ENCODE measurements at regions not wholly inside any gene's neighbourhood (a gene's known extent, or its start where the extent isn't known, plus 50 kb on each side); places are given as distances from the start of the nearest gene placed in this dataset.

- H3K79me2 ChIP-seq (ENCODE audit: insufficient read depth, low read depth, low read length) = no peaks in the 10 kb centered on the region
- H3K9me2 ChIP-seq (ENCODE audit: insufficient read depth, low read length) = no peaks in the 10 kb centered on the region
- no peaks in the 10 kb centered on the region for H3K36me3 ChIP-seq (ENCODE audit: insufficient read depth, low read length)
- no peak for DNase-seq (ENCODE audit: low spot score)
- BruUV-seq (replicated peaks) = no TSS peak
- H4K20me1 ChIP-seq (ENCODE audit: insufficient read depth, low read length) = no peaks in the 10 kb centered on the region
- no peak overlapping the region for H2AFZ ChIP-seq (ENCODE audit: low read length)
- intact Hi-C loops (cut with micrococcal nuclease; ENCODE audit: unreplicated experiment) = no loop called here
- no peak overlapping the region for H3K27ac ChIP-seq (ENCODE audit: low read depth, low read length, poor library complexity, severe bottlenecking)
- no peaks in the 10 kb centered on the region for H3K9me3 ChIP-seq (ENCODE audit: low read length)
- TF ChIP-seq, protein P1, sequence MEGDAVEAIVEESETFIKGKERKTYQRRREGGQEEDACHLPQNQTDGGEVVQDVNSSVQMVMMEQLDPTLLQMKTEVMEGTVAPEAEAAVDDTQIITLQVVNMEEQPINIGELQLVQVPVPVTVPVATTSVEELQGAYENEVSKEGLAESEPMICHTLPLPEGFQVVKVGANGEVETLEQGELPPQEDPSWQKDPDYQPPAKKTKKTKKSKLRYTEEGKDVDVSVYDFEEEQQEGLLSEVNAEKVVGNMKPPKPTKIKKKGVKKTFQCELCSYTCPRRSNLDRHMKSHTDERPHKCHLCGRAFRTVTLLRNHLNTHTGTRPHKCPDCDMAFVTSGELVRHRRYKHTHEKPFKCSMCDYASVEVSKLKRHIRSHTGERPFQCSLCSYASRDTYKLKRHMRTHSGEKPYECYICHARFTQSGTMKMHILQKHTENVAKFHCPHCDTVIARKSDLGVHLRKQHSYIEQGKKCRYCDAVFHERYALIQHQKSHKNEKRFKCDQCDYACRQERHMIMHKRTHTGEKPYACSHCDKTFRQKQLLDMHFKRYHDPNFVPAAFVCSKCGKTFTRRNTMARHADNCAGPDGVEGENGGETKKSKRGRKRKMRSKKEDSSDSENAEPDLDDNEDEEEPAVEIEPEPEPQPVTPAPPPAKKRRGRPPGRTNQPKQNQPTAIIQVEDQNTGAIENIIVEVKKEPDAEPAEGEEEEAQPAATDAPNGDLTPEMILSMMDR (conservative IDR thresholded peaks at IDR 0.05; ENCODE audit: low read length) = no peak
- no peak for TF ChIP-seq EZH2phosphoT487 (IDR thresholded peaks at IDR 0.05; ENCODE audit: borderline replicate concordance, low read depth, low read length)
- ChIA-PET POLR2A (interaction anchor here (0.6 to 0.7 kb wide), 2 partner anchors 12 to 126 kb away, joined by 3 read pairs; no protein-coding TSS in a partner anchor), CTCF (ENCODE audit: unreplicated experiment) (no interaction called here)
- H3K4me2 ChIP-seq (ENCODE audit: low read length) = no peak overlapping the region
- H3K4me3 ChIP-seq (ENCODE audit: low read depth, low read length, poor library complexity, severe bottlenecking) = no peak overlapping the region
- no peaks in the 10 kb centered on the region for H3K4me1 ChIP-seq (ENCODE audit: insufficient read depth, low read length, poor library complexity, severe bottlenecking)
Measured at GRCh38 chr6:8238773-8239683, 136.7 kb upstream of the EEF1E1 start.

- BruUV-seq (replicated peaks) = no TSS peak
- CTCF ChIA-PET (ENCODE audit: unreplicated experiment) = no interaction called here
- Histone ChIP-seq H2AFZ (ENCODE audit: low read length) (no peak overlapping the region), H3K36me3 (ENCODE audit: insufficient read depth, low read length) (no peaks in the 10 kb centered on the region), H3K9me3 (ENCODE audit: low read length) (no peaks in the 10 kb centered on the region), H4K20me1 (ENCODE audit: insufficient read depth, low read length) (no peaks in the 10 kb centered on the region), H3K79me2 (ENCODE audit: insufficient read depth, low read depth, low read length) (no peaks in the 10 kb centered on the region), H3K9me2 (ENCODE audit: insufficient read depth, low read length) (no peaks in the 10 kb centered on the region), H3K4me1 (ENCODE audit: insufficient read depth, low read length, poor library complexity, severe bottlenecking) (no peaks in the 10 kb centered on the region), H3K4me2 (ENCODE audit: low read length) (no peak overlapping the region), H3K27ac (ENCODE audit: low read depth, low read length, poor library complexity, severe bottlenecking) (no peak overlapping the region), H3K4me3 (ENCODE audit: low read depth, low read length, poor library complexity, severe bottlenecking) (no peak overlapping the region)
- intact Hi-C loops (cut with micrococcal nuclease; ENCODE audit: unreplicated experiment) = no loop called here
- DNase-seq (ENCODE audit: low spot score) = no peak
- TF ChIP-seq EZH2phosphoT487 (IDR thresholded peaks at IDR 0.05; ENCODE audit: borderline replicate concordance, low read depth, low read length) = no peak
- TF ChIP-seq, protein P1 (conservative IDR thresholded peaks at IDR 0.05; ENCODE audit: low read length) = no peak
- POLR2A ChIA-PET = interaction anchor here (0.9 kb wide), 1 partner anchor 9 kb away, joined by 3 read pairs; no protein-coding TSS in a partner anchor
Measured at GRCh38 chr6:8237668-8238067, 135.3 kb upstream of the EEF1E1 start.

GRCh38 chr6:8236956-8237355 is 134.6 kb upstream of the EEF1E1 start:
- no TSS peak for BruUV-seq (replicated peaks)

More at GRCh38 chr6:8236956-8237355, 134.6 kb upstream of the EEF1E1 start:
- H3K79me2 ChIP-seq (ENCODE audit: insufficient read depth, low read depth, low read length) = no peaks in the 10 kb centered on the region
- H3K9me2 ChIP-seq (ENCODE audit: insufficient read depth, low read length) = no peaks in the 10 kb centered on the region
- no peak overlapping the region for H3K4me2 ChIP-seq (ENCODE audit: low read length)
- H2AFZ ChIP-seq (ENCODE audit: low read length) = no peak overlapping the region
- no peak overlapping the region for H3K4me3 ChIP-seq (ENCODE audit: low read depth, low read length, poor library complexity, severe bottlenecking)
- CTCF ChIA-PET (ENCODE audit: unreplicated experiment) = no interaction called here
- H3K4me1 ChIP-seq (ENCODE audit: insufficient read depth, low read length, poor library complexity, severe bottlenecking) = no peaks in the 10 kb centered on the region
- DNase-seq (ENCODE audit: low spot score) = no peak
- TF ChIP-seq, protein P1 (conservative IDR thresholded peaks at IDR 0.05; ENCODE audit: low read length) = no peak
- no peak for TF ChIP-seq EZH2phosphoT487 (IDR thresholded peaks at IDR 0.05; ENCODE audit: borderline replicate concordance, low read depth, low read length)
- no peaks in the 10 kb centered on the region for H3K36me3 ChIP-seq (ENCODE audit: insufficient read depth, low read length)
- intact Hi-C loops (cut with micrococcal nuclease; ENCODE audit: unreplicated experiment) = no loop called here
- POLR2A ChIA-PET = no interaction called here
- no peaks in the 10 kb centered on the region for H4K20me1 ChIP-seq (ENCODE audit: insufficient read depth, low read length)
- no peaks in the 10 kb centered on the region for H3K9me3 ChIP-seq (ENCODE audit: low read length)
- H3K27ac ChIP-seq (ENCODE audit: low read depth, low read length, poor library complexity, severe bottlenecking) = no peak overlapping the region
